ENCODE measurements at regions not wholly inside any gene's neighbourhood (a gene's known extent, or its start where the extent isn't known, plus 50 kb on each side); places are given as distances from the start of the nearest gene placed in this dataset.

DNA sequence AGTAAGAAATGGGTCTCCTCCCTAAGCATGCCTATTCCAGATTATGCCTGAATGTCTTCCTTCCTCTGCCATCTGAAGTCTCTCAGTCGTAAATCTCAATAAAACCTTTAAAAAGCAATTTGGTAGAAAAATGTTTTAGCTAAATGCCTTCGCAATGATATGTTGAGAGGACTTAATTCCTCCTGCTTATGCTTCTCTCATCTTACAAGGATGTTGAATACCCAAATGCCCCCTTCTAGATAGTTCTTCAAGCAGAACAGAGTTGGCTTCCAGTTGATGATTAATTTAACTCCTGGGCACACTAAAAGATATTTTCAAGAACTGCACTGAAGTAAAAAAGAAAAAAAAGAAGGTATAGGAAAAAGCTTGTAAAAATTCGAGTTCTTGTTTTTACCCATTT lies 275.0 kb upstream of the SPTLC3 start:
- Histone ChIP-seq H3K23me2 (ENCODE audit: insufficient read length, low read depth, low read length, poor library complexity, severe bottlenecking) (no peaks in the 10 kb centered on the region), H3K4me2 (ENCODE audit: insufficient read depth, insufficient read length, low read length) (no peak overlapping the region), H2AK5ac (ENCODE audit: insufficient read length, low read length) (no peak overlapping the region), H4K8ac (replicated peaks; ENCODE audit: insufficient read length, low read depth, low read length) (no peak overlapping the region), H2BK5ac (ENCODE audit: insufficient read length, low read length) (no peak overlapping the region), H3K9me3 (ENCODE audit: control insufficient read depth, low read depth, low read length) (no peaks in the 10 kb centered on the region), H3K18ac (ENCODE audit: insufficient read length, low read depth, low read length) (no peak overlapping the region), H3K4ac (ENCODE audit: low read depth, low read length) (no peak overlapping the region), H3K79me1 (ENCODE audit: insufficient read depth, low read depth, low read length, poor library complexity, severe bottlenecking) (no peaks in the 10 kb centered on the region), H3K9ac (ENCODE audit: extremely low read depth, insufficient read length, low read length) (no peak overlapping the region), H3K79me2 (ENCODE audit: insufficient read depth, low read length) (no peaks in the 10 kb centered on the region), H4K91ac (ENCODE audit: insufficient read length, low read depth, low read length) (no peak overlapping the region), H3K23ac (ENCODE audit: insufficient read length, low read depth, low read length) (no peak overlapping the region), H2BK12ac (ENCODE audit: insufficient read length, low read depth, low read length) (no peak overlapping the region), H4K5ac (ENCODE audit: insufficient read length, low read depth, low read length) (no peak overlapping the region), H3T11ph (ENCODE audit: low read length) (no peak overlapping the region), H2AFZ (ENCODE audit: low read length) (no peak overlapping the region), H3K27ac (ENCODE audit: insufficient read length, low read depth, low read length) (no peak overlapping the region), H2BK20ac (ENCODE audit: low read depth, low read length, poor library complexity, severe bottlenecking) (no peak overlapping the region), H2BK15ac (ENCODE audit: low read depth, low read length) (no peak overlapping the region), H3K14ac (ENCODE audit: insufficient read depth, low read length) (no peak overlapping the region), H3K56ac (ENCODE audit: insufficient read length, low read depth, low read length) (no peak overlapping the region), H3K27me3 (ENCODE audit: insufficient read depth, low read length) (no peaks in the 10 kb centered on the region), H2BK120ac (ENCODE audit: low read depth, low read length, poor library complexity, severe bottlenecking) (no peak overlapping the region), H3K4me1 (ENCODE audit: insufficient read depth, low read length) (peaks cover under 1% of the 10 kb centered on the region; the same call in 1 of the 2 replicates), H4K20me1 (ENCODE audit: control insufficient read depth, insufficient read depth, insufficient read length) (no peaks in the 10 kb centered on the region)
- no peak for DNase-seq
- Mint-ChIP-seq H3K9me3 (no peaks in the 10 kb centered on the region), H3K4me1 (peaks cover 0 to 4% of the 10 kb centered on the region in 2 experiments; a peak in 2 of 4 replicates), H3K36me3 (ENCODE audit: insufficient read depth in 1 of 3, low read depth in 3 of 3) (no peaks in the 10 kb centered on the region), H3K4me3 (no peak overlapping the region), H3K27me3 (ENCODE audit: low read depth) (no peaks in the 10 kb centered on the region), H3K27ac (no peak overlapping the region)
- no CpG with 5 or more reads among the region's 3 CpGs for WGBS (ENCODE audit: extremely low coverage, insufficient read length, low lambda C conversion rate)
- TF ChIP-seq, protein P1, sequence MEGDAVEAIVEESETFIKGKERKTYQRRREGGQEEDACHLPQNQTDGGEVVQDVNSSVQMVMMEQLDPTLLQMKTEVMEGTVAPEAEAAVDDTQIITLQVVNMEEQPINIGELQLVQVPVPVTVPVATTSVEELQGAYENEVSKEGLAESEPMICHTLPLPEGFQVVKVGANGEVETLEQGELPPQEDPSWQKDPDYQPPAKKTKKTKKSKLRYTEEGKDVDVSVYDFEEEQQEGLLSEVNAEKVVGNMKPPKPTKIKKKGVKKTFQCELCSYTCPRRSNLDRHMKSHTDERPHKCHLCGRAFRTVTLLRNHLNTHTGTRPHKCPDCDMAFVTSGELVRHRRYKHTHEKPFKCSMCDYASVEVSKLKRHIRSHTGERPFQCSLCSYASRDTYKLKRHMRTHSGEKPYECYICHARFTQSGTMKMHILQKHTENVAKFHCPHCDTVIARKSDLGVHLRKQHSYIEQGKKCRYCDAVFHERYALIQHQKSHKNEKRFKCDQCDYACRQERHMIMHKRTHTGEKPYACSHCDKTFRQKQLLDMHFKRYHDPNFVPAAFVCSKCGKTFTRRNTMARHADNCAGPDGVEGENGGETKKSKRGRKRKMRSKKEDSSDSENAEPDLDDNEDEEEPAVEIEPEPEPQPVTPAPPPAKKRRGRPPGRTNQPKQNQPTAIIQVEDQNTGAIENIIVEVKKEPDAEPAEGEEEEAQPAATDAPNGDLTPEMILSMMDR (conservative IDR thresholded peaks at IDR 0.05), result no peak
